T-helper 9 cell (primary cell): ENCODE measurements at regions not wholly inside any gene's neighbourhood (a gene's known extent, or its start where the extent isn't known, plus 50 kb on each side); places are given as distances from the start of the nearest gene placed in this dataset.

Source experiments
- DNase-seq: peaks from one replicate; pipeline ENCODE4 v3.0.0-alpha.2; 2020

DNA sequence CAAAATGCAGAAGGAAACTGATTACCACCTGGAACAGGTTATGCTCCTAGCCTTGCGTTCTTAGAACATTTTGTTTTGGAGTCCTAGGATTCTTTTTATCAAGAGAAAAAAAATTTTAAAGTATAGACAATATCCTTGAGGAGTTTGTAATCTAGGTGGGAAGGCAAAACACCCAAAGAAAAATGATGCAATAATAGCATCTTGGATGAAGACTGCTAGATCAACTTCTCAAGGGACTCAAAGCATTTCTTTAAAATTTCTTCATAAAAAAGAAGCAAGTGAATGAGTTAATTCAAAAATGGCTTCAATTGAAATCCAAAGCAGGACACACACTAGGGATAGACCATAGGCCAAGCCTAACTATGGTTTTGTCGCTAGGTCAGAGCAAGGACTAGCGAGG, 515.8 kb upstream of the ZFHX3 start:
- no peak for DNase-seq

- DNase-seq = no peak
Measured at GRCh38 chr16:73560497-73560896, 512.6 kb upstream of the ZFHX3 start.

- DNase-seq = no peak
Measured at GRCh38 chr16:73558219-73558618, 510.3 kb upstream of the ZFHX3 start.

GRCh38 chr16:73553941-73554660, 506.2 kb upstream of the ZFHX3 start:
- DNase-seq = no peak

- DNase-seq = no peak
Measured at GRCh38 chr16:73549984-73550631, 502.2 kb upstream of the ZFHX3 start.

- DNase-seq = no peak
Measured at GRCh38 chr16:73547552-73548403, 499.9 kb upstream of the ZFHX3 start.

GRCh38 chr16:73546341-73546845, 498.5 kb upstream of the ZFHX3 start:
- no peak for DNase-seq

DNA sequence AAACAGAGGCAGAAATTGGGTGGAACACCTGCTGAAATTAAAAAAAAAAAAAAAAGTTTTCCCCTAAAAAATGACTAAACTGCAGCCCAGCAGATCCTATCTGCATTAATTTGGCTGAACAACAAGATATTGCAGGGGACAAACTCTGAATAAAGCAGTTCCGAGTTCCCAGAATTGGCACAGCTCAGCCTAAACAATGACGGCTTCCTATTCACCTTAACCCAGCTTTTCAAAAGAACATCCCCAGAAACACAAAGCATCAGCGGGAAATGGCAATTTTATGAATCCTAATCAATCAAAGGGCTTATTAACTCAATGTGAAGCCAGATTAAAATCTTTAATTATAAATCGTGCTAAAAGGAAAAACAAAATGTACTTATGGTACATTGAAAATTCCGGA, 497.8 kb upstream of the ZFHX3 start:
- no peak for DNase-seq

GRCh38 chr16:73545290-73545689, 497.4 kb upstream of the ZFHX3 start:
- no peak for DNase-seq

DNA sequence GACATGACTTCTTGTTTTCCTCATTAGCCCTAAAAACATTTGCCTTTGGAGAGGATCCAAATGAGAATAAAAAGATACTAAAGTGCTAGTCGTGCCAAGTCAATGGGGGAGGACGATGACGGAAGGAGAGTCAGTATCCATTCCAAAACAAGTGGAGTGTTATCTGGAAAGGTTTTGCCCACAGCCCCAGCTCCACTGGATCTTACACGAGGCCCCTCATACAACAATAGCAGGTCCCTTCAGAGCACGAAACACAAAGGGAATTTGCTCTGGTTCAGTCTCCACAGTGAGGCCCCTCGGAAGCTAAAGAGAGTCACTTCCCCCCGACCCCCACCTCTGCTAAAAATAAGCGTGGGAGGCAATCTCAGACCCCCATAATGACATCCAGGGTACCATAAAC, 496.9 kb upstream of the ZFHX3 start:
- DNase-seq = no peak

- DNase-seq = no peak
Measured at GRCh38 chr16:73543970-73544599, 496.2 kb upstream of the ZFHX3 start.

GRCh38 chr16:73543331-73543969, 495.5 kb upstream of the ZFHX3 start:
- DNase-seq = no peak

DNA sequence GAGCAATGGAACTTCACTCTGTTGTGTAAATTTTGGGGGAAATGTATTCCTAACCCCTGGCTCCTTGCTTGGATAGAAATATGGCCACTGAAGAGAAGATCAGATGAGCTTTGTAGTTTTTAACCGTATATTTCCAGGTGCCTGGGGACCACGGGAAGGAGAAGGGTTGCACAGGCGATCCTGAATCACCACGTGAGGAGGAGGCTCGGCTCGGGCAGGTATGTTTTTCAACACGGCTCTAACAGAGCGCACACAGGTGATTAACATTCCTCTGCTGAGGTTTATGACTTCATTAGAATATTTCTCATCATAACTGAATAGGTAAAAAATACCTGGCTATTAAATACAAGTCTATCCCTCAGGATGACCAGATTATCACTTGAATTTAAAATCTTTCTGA, 495.0 kb upstream of the ZFHX3 start:
- no peak for DNase-seq

DNA sequence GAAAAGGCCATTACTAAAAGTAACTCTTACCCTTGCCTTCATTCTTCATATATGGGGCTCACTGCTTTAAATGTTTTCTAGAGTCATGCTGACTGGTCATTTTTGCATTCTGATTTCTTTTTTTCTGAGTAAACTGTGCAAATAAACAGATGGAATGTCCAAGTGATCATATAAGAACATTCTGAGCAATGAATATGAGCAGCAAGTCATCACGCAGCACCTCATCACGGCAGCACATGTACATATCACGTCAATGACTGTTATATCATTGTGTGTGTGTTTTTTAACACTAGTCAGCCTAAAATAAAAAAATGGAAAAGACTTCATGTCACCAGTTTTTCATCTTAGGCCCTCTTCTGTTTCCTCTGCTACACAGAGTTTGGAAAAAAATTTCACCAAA, 490.0 kb upstream of the ZFHX3 start:
- no peak for DNase-seq

GRCh38 chr16:73536931-73537330, 489.0 kb upstream of the ZFHX3 start:
- DNase-seq = no peak

DNA sequence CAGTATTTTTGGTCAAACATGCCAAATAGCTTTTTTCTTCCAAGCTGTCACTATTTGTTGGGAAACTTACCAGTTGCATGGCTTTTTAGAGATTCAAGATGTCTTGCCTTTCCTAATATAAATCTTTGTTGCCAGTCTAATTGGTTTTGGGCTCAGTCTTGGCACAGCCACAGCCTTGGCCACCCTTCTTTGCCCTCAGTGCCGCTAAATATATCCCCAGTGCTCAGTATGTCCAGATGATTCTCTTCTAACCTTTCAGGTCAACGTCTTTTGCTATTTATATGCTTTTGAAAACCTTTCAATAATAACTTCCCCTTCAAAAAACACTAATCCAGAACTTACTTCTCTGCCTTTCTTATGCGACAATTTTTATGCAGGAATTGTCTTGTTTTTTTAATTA, 483.1 kb upstream of the ZFHX3 start:
- DNase-seq = no peak

GRCh38 chr16:73530529-73530928, 482.6 kb upstream of the ZFHX3 start:
- no peak for DNase-seq

- DNase-seq = no peak
Measured at GRCh38 chr16:73529303-73530012, 481.5 kb upstream of the ZFHX3 start.

GRCh38 chr16:73527187-73527586, 479.3 kb upstream of the ZFHX3 start:
- DNase-seq = no peak

DNA sequence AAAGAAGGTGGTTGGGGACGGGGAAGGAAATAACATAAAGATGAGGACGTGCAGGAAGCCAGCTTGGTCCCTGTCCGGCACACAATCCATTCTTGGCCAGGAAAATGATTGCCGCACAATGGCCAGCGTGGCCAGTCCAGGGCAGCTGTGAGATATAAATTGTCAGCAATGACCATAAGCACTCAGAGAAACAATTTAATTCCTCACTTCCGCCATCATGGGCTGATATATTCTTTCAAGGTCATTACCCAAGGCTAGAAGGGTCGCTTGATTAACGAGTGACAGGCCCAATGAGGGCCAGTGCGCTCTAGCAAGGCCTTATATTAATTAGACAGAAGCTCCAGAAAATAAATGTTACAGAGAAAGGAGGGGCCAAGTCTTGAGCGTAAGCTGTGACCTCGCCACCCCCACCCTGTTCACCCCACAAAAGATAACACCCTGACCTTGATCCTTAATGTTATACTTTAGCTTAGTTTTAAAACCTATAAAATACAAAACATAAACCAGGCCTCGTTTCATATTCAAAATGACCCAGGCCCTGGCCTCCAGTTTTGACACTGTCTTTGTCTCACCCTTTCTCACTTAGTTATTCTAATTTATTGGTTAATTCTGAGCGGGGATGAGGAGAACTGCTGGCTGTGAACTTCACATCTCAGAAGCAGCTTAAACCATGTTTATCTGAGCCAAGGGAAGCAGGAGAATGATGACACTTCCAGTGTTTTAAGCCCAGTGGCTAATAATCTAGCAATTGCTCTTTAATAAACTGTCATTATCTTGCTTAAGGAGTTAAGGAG, 478.3 kb upstream of the ZFHX3 start:
- no peak for DNase-seq

GRCh38 chr16:73523209-73523608, 475.3 kb upstream of the ZFHX3 start:
- DNase-seq = no peak
